K562 (cell line): ENCODE measurements at regions not wholly inside any gene's neighbourhood (a gene's known extent, or its start where the extent isn't known, plus 50 kb on each side); places are given as distances from the start of the nearest gene placed in this dataset.

Experiments
- ATAC-seq: fragments of 200-7000 bp; cut with Tn5 transposase; 3 replicates; pipeline ENCODE4 v1.9.1; 2020; ENCODE audit warnings: moderate library complexity
- BruUV-seq: library from RNA; stranded (reverse); fragments of 400-500 nt; replicated peaks from 2 replicates; lab custom pipeline; 2021; lab: Mats Ljungman, UMichigan
- CTCF ChIA-PET: fragments of 300-600 bp; formaldehyde crosslinking; extraction: SDS; loops from one replicate; lab custom pipeline; 2021; ENCODE audit warnings: low intra/inter-chr PET ratio; lab: Yijun Ruan, JAX
- POLR2A ChIA-PET: fragments of 300-600, 350-650 bp; sonication (Branson Sonifier 250); formaldehyde crosslinking; extraction: SDS; loops from one replicate; lab custom pipeline; 2021; ENCODE audit warnings: antibody characterized with exemption, inconsistent platforms; lab: Yijun Ruan, JAX
- DNase-seq, 4 experiments: peaks; one replicate each; pipeline versions ENCODE4 v3.0.0 to v3.0.0-alpha.2; 2011 to 2018; ENCODE audit warnings: low spot score in 3 of 4, mixed read lengths in 3 of 4; ENCODE audit errors: extremely low read depth in 1 of 4
- FAIRE-seq: peaks from 2 replicates; lab custom pipeline; 2011; peaks lifted over from hg19 to GRCh38; lab: Jason Lieb, UNC
- H2AFZ ChIP-seq: 2 replicates; pipeline ENCODE4 v1.6.0; 2011; ENCODE audit warnings: low read depth, low read length, control low read depth, inconsistent platforms
- H3K27ac ChIP-seq: fragments of 200-600 bp; 3 replicates; pipeline ENCODE4 v1.8.0; 2011; ENCODE audit warnings: low read depth, mild to moderate bottlenecking, control low read depth, inconsistent platforms, low read length, moderate library complexity, mixed read lengths; ENCODE audit errors: extremely low read depth
- H3K27me3 ChIP-seq, 2 experiments: fragments of 300-600 bp in 1 of 2; 2 replicates in 1 of 2; 3 replicates in 1 of 2; pipeline versions ENCODE4 v1.6.0 to v1.8.0; 2011; ENCODE audit warnings: inconsistent platforms in 2 of 2, low read length in 2 of 2, mild to moderate bottlenecking in 1 of 2, mixed read lengths in 1 of 2, moderate library complexity in 1 of 2; ENCODE audit not compliant: control insufficient read depth in 2 of 2, insufficient read depth in 2 of 2
- H3K36me3 ChIP-seq: fragments of 300-600 bp; 3 replicates; pipeline ENCODE4 v1.8.0; 2011; ENCODE audit warnings: mild to moderate bottlenecking, low read length, inconsistent platforms; ENCODE audit not compliant: control insufficient read depth, insufficient read depth
- H3K4me1 ChIP-seq, 2 experiments: fragments of 200-600 bp in 1 of 2; replicated peaks in 1 of 2; 2 replicates in 1 of 2; 3 replicates in 1 of 2; pipeline versions ENCODE4 v1.5.1 to v1.8.0; 2011; ENCODE audit warnings: inconsistent platforms in 2 of 2, low read length in 2 of 2, mild to moderate bottlenecking in 1 of 2, mixed read lengths in 1 of 2, moderate library complexity in 1 of 2; ENCODE audit not compliant: control insufficient read depth in 2 of 2, insufficient read depth in 2 of 2
- H3K4me2 ChIP-seq: 2 replicates; pipeline ENCODE4 v1.6.1; 2011; ENCODE audit warnings: low read length, control low read depth, inconsistent platforms, mixed read lengths; ENCODE audit not compliant: insufficient read depth
- H3K4me3 ChIP-seq: fragments of 200-600 bp; sonication (generic), shearing (Covaris generic); 2 replicates; pipeline ENCODE4 v1.5.1; 2016; ENCODE audit warnings: control low read depth, inconsistent platforms
- H3K79me2 ChIP-seq: fragments of 200-600 bp; 3 replicates; pipeline ENCODE4 v1.8.0; 2011; ENCODE audit warnings: low read length, inconsistent platforms; ENCODE audit not compliant: control insufficient read depth, insufficient read depth
- H3K9ac ChIP-seq, 2 experiments: 2 replicates each; pipeline versions ENCODE4 v1.6.0 to v1.6.1; 2011; ENCODE audit warnings: low read depth in 2 of 2, low read length in 2 of 2, control low read depth in 1 of 2, inconsistent platforms in 1 of 2, mild to moderate bottlenecking in 1 of 2, mixed read lengths in 1 of 2; ENCODE audit not compliant: insufficient read depth in 1 of 2
- H3K9me1 ChIP-seq: one replicate; pipeline ENCODE4 v1.6.0; 2011; ENCODE audit warnings: inconsistent platforms, mild to moderate bottlenecking, low read length, moderate library complexity; ENCODE audit not compliant: control insufficient read depth, insufficient read depth
- H3K9me3 ChIP-seq: replicated peaks from 2 replicates; pipeline ENCODE4 v1.5.1; 2011; ENCODE audit warnings: low read depth, low read length, inconsistent platforms; ENCODE audit not compliant: control insufficient read depth, insufficient read depth
- H4K20me1 ChIP-seq: replicated peaks from 2 replicates; pipeline ENCODE4 v1.6.1; 2011; ENCODE audit warnings: low read length, inconsistent platforms, mixed read lengths; ENCODE audit not compliant: control insufficient read depth, insufficient read depth
- HNRNPL ChIP-seq: fragments of 200-400 bp; formaldehyde crosslinking; IDR thresholded peaks from 2 replicates; pipeline ENCODE4 v1.6.1; 2017; ENCODE audit warnings: low read depth, mild to moderate bottlenecking, low read length
- IRF2 ChIP-seq: sonication (generic); formaldehyde crosslinking; IDR thresholded peaks from 2 replicates; pipeline ENCODE4 v1.8.1; 2022; ENCODE audit warnings: mild to moderate bottlenecking, missing genetic modification reagents
- NFRKB ChIP-seq: fragments of 450-650 bp; IDR thresholded peaks from 2 replicates; pipeline ENCODE4 v1.6.1; 2016; ENCODE audit warnings: low read depth
- ZNF23 ChIP-seq: fragments of 250-450 bp; sonication (Bioruptor Pico); IDR thresholded peaks from 2 replicates; pipeline ENCODE4 v1.4.0; 2020; ENCODE audit warnings: mild to moderate bottlenecking
- ZNF280A ChIP-seq: fragments of 450-650 bp; IDR thresholded peaks from 2 replicates; pipeline ENCODE4 v1.6.1; 2018; ENCODE audit warnings: mild to moderate bottlenecking, low read depth; ENCODE audit not compliant: partially characterized antibody
- ZNF282 ChIP-seq: sonication (generic); formaldehyde crosslinking; IDR thresholded peaks from 2 replicates; pipeline ENCODE4 v1.8.1; 2023; ENCODE audit warnings: missing genetic modification reagents
- ZNF76 ChIP-seq: fragments of 250-450 bp; sonication (Bioruptor Pico); IDR thresholded peaks from 2 replicates; pipeline ENCODE4 v1.4.0; 2020; ENCODE audit warnings: mild to moderate bottlenecking, moderate library complexity, borderline replicate concordance
- ZNF778 ChIP-seq: fragments of 450-650 bp; formaldehyde crosslinking; IDR thresholded peaks from 2 replicates; pipeline ENCODE4 v1.4.0; 2020; ENCODE audit warnings: mild to moderate bottlenecking, moderate library complexity
- whole genome bisulfite sequencing: fragments of 100-300 bp; shearing (Covaris generic); methylation state at CpG from one replicate; pipeline ENCODE4 v1.1.6; 2016; ENCODE audit warnings: low coverage, mixed read lengths; ENCODE audit not compliant: insufficient coverage; ENCODE audit errors: missing lambda C conversion rate; 5-methylcytosine and 5-hydroxymethylcytosine counted together
- in situ Hi-C: fragments of 300-500 bp; cut with MboI; formaldehyde crosslinking; loops from 4 replicates; pipeline ENCODE4 v1.15.0; 2018; ENCODE audit warnings: inconsistent platforms, mixed read lengths
- intact Hi-C: fragments of 100-400 bp; cut with micrococcal nuclease; formaldehyde crosslinking; loops from 2 replicates; pipeline ENCODE4 v1.14.2; 2022

GRCh38 chr22:49299821-49300231 lies 527.8 kb downstream of the BRD1 start:
- no peak for TF ChIP-seq ZNF23 (CRISPR knock-in tag)
- no peak for TF ChIP-seq NFRKB
- TF ChIP-seq HNRNPL = no peak
- TF ChIP-seq ZNF280A = no peak
- no peak for TF ChIP-seq ZNF778 (CRISPR knock-in tag)
- no peak for TF ChIP-seq ZNF282
- no peak for TF ChIP-seq IRF2 (CRISPR knock-in tag)
- TF ChIP-seq ZNF76 = no peak
- H2AFZ ChIP-seq = no peak overlapping the region
- ATAC-seq = no peak
- H4K20me1 ChIP-seq = no peaks in the 10 kb centered on the region
- ChIA-PET CTCF (no interaction called here), POLR2A (no interaction called here)
- intact Hi-C loops = no loop called here
- H3K9ac ChIP-seq = no peak overlapping the region
- peaks cover 0 to 2% of the 10 kb centered on the region in 2 experiments; a peak in 2 of 5 replicates for H3K4me1 ChIP-seq
- H3K9me1 ChIP-seq = no peaks in the 10 kb centered on the region
- 1% methylated on average over 8 of the region's 13 CpGs for WGBS
- no peak for DNase-seq
- no peaks in the 10 kb centered on the region for H3K36me3 ChIP-seq
- H3K79me2 ChIP-seq = no peaks in the 10 kb centered on the region
- no peak overlapping the region for H3K4me3 ChIP-seq
- no peak for FAIRE-seq
- in situ Hi-C loops = loop anchor here (25.0 kb wide), 1 partner anchor 263 kb away; no protein-coding TSS in a partner anchor
- no peak overlapping the region for H3K27ac ChIP-seq
- no TSS peak for BruUV-seq
- no peaks in the 10 kb centered on the region for H3K9me3 ChIP-seq
- no peak overlapping the region for H3K4me2 ChIP-seq
- H3K27me3 ChIP-seq = peaks cover 0 to 47% of the 10 kb centered on the region in 2 experiments; a peak in 3 of 5 replicates
